NCI-H226 (cell line): ENCODE measurements at regions not wholly inside any gene's neighbourhood (a gene's known extent, or its start where the extent isn't known, plus 50 kb on each side); places are given as distances from the start of the nearest gene placed in this dataset.
A peak's percentile ranks its signal among the peaks of the same experiment; 100 is the strongest.
"Not testable (repeated sequence)": the region's sequence is repeated elsewhere in the genome, so short reads cannot be mapped to it uniquely, and the experiment has no call there.

Experiments
- DNase-seq: peaks from one replicate; pipeline ENCODE4 v3.0.0-alpha.2; 2015

DNA sequence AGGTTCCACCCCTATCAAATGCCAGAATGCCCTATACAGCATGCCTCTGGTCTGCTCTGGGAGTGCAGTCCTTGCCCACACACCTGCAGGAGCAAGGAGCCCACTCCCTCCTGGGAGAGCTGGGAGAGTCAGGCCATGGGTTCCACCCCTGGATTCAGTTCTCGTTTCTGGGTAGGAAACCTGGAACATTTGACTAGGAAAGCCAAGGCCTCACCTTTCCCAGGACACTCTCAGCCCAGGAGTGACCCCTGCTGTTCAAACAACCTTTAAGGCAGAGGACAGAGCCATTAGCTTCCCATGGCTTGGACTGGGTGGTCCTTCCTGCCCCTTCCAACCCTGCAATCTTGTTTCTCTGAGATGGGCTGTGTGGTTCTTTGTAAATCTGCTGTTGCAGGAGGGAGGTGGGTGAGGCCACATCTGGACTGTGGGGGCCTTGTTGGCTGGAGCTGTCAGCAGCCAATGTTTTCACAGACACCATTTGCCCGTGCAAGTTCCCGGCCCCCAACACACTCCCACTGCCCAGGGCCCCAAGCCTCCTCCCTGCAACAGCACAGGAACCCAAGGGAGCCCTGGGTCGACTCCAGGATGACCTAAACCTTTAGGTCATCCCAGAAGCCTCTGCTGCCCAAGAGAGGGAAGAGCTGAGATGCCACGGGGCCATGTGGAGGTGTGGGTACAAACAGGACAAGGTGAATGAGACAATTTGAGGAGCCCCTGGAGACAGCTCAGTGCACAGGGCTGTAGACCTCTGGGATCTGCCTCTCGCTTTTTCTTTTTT is 104.4 kb downstream of the PJA1 start:
- DNase-seq: no peak

DNA sequence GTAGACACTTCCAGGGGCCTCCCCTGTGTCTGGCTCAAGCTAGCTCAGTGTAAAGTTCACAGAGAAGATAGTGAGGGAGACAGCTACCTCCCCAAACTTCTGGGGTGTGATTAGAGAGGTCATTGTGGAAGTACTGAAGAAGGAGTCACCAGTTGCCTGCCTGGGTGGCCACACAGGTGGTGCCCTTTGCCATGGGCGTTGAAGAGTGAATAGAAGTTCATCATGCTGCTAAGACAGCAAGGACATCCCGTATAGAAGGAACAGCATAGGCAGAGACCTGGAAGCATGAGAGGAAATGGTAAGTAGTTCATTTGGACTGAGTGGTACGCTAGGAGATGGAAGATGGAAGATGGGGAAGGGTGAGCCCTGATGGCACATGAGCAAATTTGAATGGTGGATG is 110.1 kb downstream of the PJA1 start:
- no peak for DNase-seq

DNA sequence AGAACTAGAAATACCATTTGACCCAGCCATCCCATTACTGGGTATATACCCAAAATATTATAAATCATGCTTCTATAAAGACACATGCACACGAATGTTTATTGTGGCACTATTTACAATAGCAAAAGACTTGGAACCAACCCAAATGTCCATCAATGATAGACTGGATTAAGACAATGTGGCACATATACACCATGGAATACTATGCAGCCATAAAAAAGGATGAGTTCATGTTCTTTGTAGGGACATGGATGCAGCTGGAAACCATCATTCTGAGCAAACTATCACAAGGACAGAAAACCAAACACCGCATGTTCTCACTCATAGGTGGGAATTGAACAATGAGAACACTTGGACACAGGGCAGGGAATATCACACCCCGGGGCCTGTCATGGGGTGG is 110.8 kb downstream of the PJA1 start:
- DNase-seq: not testable (repeated sequence)

DNA sequence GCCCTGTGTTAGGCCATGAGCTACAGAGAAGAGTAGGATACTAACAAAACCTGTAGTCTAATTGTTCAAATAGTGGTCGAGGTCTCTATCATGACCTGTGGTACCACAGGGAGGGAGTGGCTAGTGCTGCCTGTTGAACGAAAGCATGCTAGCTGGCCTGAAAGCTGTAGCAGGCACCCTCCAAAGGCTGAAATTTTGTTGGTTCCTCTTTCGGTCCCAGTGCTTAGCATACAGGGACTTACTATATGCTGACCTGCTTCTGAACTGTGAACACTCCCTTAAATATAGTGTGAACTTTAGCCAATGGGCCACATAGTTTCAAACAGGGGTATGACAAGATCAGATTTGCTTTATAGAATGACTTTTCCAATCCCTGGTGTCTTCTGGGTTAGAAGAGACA is 113.4 kb downstream of the PJA1 start:
- no peak for DNase-seq

DNA sequence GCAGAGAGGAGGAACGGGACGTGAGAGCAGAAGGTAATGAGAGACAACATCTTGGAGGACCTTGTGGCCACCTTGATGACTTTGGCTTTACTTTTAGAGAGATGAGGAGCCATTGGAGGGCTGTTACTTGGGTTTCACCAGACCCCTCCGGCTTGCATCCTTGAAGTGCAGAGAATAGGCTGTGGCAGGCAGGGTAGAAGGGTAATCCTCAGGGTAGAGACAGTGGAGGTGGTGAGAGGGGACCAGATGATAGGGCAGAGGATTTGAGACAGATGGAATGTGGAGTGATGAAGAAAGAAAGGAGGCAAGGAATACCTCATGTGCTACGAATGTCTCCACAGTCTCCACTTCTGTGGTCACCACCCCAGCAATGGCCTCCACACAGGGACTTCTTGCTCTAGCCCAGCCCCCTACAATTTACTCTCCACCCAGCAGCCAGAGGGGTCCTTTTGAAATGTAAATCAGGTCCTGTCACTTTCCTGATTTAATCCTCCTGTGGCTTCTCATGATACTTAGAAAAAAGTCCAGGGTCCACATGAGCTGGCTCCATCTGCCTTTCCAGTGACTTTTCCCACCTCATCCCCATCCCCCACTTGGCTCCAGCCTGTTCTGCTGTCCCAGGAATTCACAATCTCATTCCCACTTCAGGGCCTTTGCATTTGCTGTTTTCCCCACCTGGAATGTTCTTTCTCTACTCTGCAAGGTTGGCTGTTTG is 115.0 kb downstream of the PJA1 start:
- DNase-seq: no peak

DNA sequence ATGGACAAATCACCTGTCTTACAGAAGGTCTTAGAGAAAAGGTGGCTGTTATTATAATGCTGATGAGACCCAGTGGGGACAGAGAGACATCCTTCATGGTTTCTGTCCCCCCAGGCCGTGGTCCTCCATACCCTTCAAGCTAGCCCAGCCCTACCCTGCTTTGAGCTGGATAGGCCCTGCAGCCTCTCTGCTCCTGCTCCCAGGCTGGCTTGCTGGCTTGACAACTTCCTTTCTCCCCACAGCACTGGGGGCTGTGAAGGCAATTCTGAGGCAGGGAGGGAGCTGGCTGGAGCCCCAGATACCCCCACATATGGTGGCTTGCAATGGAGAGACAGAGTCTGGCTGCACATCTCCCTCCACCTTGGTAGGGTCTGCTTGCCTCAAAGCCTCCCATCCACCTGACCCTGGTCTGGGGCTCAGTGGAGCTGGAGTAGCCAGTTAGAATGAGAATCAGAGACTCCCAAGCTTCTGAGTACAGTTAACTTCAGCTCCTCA is 118.2 kb downstream of the PJA1 start:
- no peak for DNase-seq

DNA sequence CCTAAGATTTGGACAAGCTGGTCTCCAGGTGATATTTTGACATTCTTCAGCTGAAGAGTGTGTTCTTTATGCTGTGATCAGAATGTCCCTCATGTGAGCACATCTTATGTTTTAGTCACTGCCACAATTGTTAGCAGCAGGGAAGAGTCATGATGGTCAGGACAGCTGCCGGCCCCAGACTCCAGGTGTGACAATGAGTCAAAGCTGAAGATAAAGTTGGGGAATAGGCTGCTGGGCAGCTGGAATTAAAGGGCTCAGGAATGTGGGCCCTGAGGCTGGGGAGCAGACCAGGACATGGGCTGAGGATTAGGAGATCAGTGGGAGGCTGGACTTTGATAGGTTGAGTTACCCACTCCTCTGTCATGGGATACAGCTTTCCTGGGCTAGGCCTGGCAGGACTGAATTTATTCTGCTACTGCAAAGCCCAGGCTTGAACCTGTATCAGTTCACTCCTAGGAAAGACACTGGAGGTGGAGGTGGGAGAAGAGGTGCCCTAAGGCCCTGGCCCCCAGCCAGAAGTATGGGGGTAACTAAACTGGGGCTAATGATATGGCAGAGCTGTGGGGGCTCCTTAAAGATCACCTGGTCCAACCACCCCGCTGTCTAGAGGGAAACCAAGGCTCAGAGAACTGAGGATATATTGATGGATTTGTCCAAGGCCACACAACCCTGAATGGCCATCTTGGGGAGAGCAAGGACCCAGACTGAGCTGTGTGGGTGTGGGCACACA is 119.5 kb downstream of the PJA1 start:
- no peak for DNase-seq

DNA sequence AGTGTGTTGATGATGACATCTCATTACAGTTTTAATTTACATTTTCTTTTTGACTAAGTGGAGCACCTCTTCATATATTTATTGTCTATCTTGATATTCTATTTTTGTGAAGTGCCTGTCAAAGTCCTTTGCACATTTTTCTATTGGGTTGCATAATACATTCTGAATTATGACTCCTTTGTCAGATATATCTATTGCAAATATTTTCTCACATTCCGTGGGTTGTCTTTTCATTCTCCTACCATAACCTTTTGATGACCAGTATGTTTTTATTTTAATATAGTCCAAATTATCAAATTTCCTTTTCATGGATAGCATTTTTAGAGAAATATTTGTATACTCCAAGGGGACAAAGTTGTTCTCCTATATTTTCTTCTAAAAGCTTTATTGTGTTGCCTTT is 126.4 kb downstream of the PJA1 start:
- DNase-seq: no peak

DNA sequence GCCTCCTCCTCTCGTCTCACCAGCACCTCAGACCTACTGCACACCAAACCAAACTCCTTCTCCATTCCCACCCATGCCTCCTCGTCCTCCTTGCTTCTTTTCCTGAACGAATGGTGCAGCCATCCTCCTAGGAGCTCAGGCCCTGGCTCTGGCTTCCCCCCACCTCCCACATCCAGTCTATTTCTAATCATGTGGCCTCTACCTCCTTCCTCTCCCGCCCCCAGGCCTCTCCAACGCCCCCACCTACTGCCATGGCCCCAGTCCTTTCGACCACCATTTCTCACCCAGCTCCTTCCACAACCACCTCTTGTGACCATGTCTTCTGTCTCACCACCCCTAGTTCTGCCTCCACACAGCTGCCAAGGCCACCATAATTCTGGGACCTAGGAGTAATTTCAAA is 127.1 kb downstream of the PJA1 start:
- DNase-seq: no peak

DNA sequence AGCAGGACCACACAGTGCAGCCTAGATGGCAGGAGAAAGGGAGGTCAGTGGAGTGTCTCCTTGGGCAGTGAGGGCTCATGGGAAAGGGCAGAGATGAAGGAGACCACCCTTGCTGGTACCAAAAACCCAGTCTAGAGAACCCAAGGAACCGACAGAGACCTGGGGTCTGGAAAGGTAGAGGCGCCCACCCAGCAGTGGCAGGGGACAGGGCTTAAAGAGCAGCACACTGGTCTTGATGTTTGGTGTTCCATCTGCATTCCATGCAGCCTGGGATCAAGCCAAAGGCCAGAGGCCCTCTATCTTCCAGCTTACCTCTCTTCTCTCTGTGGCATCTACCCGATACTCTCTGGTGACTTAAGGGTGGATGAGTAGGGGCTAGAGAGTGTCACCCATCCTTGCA is 127.5 kb downstream of the PJA1 start:
- DNase-seq: no peak

- DNase-seq: no peak
Observed at GRCh38 chrX:69036674-69037573, 128.3 kb downstream of the PJA1 start.

DNA sequence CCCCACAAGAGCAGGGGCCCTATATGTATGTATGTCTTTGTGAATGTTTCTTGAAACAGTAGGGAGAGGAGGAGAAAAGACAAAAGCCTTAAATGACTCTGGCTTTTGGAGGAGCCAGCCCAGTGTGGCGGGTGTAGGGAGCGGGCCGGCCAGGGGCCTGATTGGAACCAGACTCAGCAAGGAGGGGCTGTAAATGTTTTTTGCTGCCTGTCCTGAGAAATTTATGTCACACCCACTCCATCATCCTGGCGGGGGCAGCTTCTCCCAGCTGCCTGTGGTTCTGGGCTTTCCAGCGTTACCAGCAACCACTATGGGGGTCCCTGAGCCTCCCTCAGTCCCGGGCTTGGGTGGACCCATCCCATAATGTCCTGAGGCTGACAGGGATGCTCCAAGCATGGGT is 130.8 kb downstream of the PJA1 start:
- DNase-seq: no peak

DNA sequence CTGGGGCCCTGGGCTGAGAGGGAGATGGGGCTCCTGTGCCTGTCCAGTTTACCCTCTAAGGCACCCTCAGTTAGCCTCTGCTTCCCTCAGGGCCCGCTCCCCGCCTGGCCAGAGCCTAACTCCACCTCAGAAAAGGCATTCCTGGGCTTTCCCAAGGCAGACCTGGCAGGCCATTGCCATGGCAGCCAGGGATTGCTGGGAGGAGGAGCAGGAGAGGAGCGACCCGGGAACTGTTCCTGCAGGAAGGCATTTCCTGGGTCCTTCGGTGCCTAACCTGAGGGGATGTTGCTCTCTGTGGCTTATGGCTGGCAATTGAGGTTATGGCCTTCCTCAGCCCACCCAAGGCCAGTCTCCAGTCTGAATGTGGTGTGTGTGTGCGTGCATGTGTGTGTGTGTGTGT is 131.3 kb downstream of the PJA1 start:
- peak; percentile 21 for DNase-seq

DNA sequence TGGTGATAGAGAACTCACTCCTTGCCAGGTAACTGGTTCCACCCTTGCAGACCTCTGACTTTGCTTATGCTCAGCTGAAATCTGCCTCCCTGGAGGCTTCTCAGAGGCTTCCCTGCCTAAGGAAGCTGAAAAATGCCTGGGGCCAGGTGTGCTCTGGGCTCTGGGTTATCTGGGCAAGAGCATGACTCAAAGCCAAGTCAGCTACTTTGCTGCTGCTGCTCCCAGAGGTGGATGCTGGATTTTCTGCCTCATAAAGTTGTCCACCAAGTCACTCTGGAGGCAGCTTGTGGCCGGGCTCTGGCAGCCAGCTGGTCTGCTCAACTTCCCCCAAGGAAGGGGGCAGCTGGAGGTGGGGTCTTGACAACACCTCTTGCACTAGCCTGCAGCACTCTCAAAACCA is 132.7 kb downstream of the PJA1 start:
- DNase-seq: peak; percentile 80

GRCh38 chrX:69031971-69032391 is 133.3 kb downstream of the PJA1 start:
- DNase-seq: peak; percentile 53

GRCh38 chrX:69031181-69031580 is 134.1 kb downstream of the PJA1 start:
- no peak for DNase-seq

DNA sequence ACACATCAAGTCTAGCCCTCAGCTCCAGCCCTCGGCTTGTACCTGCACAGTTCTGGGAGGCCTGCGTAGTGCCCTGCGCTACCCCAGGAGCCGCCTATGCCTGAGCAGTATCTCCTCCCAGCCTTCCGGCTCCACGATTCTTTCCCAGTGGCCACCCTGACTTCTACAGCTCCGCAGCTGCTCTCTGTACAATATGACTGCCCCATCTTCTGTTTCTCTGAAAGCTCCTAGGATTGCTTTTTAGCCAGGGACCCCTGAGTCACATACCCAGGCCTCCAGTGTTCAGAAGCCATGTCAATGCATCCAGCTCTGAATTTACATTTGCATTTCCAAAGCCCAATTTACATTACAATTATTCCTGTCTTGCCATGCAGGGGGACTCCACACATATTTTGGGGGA is 135.5 kb downstream of the PJA1 start:
- no peak for DNase-seq

GRCh38 chrX:69028761-69029120 is 136.5 kb downstream of the PJA1 start:
- DNase-seq: no peak

DNA sequence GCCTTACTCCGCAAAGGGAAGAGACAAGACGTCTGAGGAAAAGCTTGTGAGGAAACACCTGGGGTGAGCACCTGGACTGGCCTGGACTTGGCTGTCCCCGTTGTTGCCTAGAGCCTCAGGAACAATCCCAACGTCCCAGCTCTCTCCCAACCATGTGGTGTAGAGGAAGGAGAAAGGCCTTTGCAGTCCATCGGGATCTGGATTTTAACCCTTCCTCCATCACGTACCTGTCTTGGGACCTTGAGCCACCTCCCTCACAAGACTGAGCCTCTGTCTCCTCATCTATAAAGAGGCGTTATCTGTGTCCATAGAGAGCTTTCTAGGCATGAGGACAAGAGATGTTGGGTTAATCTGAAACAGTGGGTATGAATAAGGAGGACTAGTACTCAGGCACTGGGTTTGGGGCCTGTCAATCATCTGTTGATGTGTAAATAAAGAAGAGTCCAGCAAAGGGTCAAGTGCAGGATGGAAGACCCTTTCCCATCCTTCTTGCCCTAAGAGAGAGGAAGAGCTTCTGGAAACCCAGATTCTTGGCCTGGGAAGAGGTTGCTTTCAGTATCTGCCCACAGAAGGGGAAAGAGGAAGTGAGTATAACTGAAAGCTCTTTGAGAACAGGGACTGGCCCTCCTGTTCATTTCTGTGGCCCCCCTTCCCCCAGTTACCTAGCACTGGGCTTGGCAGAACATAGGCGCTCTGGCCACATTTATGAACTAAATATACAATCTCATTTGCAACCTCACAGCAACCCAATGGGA is 137.1 kb downstream of the PJA1 start:
- no peak for DNase-seq

DNA sequence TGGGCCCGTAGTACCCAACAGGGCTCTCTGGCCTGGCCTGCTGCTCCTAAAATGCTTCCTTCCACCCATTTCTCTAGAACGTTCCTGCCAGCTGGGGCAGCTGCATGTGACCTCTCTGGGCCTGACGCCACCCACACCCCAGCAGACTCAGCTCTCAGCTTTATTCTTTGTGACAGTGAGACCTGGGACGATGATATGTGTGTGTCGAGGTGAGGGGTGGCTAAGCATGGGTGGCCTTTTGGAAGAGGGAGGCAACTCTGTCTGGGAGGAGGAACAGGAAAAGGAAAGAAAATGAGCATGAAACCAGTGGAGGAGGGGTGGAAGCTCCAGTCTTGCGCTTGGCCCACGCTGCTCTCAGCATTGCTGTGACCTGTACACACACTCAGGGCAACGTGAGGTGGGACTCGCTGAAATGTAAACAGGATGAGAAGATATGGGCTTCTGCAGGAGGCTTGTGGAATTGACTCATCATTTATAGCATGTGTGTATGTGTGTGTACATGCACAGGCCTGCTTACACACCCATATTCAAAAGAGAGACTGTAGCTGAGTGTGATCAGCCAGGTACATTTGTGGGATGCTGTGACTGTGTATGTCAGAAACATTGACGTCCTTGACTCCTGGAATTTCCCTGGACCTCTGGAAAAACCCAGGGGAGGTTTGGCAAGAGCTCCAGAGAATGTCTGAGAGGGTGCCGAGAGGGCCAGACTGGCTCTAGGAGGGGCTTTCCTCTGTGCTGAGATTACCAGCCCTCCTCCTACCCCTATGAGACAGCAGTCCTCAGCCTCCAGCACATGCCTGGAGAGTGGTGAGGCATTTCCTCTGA is 137.9 kb downstream of the PJA1 start:
- peak; percentile 90 for DNase-seq

DNA sequence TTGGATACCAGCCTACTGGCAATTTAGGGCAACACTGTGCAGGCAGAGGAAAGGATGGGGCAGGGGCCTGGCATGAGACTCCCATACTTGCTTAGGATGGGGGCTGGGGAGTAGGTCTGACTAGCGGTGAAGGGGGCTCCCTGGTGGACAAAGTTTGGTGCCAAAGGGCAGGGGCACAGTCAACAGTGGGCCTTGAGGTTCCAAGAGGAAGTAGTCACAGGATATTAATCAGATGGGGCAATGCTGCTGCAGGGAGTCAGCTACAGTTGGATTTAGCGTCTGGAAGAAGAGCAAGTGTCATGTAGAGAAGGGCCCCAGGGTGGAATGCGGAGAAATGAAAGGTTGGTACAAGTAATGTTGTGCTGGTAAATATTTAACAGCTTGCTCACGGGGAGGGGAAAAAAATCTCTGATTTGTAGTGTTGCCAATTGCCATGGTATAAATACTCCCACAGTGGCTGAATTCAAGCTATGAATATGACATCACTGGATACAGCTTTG is 139.4 kb downstream of the PJA1 start:
- DNase-seq: peak; percentile 89
